ENCODE measurements at regions not wholly inside any gene's neighbourhood (a gene's known extent, or its start where the extent isn't known, plus 50 kb on each side); places are given as distances from the start of the nearest gene placed in this dataset.
"Not testable (repeated sequence)": the region's sequence is repeated elsewhere in the genome, so short reads cannot be mapped to it uniquely, and the experiment has no call there.

GRCh38 chr7:66521675-66522074 lies 107.0 kb upstream of the KCTD7 start:
- Histone ChIP-seq H3K27ac (no peak overlapping the region), H3K4me1 (no peaks in the 10 kb centered on the region), H3K9me3 (no peaks in the 10 kb centered on the region), H3K27me3 (no peaks in the 10 kb centered on the region), H3K4me3 (no peak overlapping the region), H3K36me3 (no peaks in the 10 kb centered on the region)
- intact Hi-C loops (cut with DNase I; ENCODE audit: low total_unique reads): no loop called here
- no peak for DNase-seq
- TF ChIP-seq, protein P1, sequence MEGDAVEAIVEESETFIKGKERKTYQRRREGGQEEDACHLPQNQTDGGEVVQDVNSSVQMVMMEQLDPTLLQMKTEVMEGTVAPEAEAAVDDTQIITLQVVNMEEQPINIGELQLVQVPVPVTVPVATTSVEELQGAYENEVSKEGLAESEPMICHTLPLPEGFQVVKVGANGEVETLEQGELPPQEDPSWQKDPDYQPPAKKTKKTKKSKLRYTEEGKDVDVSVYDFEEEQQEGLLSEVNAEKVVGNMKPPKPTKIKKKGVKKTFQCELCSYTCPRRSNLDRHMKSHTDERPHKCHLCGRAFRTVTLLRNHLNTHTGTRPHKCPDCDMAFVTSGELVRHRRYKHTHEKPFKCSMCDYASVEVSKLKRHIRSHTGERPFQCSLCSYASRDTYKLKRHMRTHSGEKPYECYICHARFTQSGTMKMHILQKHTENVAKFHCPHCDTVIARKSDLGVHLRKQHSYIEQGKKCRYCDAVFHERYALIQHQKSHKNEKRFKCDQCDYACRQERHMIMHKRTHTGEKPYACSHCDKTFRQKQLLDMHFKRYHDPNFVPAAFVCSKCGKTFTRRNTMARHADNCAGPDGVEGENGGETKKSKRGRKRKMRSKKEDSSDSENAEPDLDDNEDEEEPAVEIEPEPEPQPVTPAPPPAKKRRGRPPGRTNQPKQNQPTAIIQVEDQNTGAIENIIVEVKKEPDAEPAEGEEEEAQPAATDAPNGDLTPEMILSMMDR (IDR thresholded peaks at IDR 0.05): no peak
- TF ChIP-seq POLR2A (IDR thresholded peaks at IDR 0.05): no peak

- H3K4me1 ChIP-seq: no peaks in the 10 kb centered on the region
- no peaks in the 10 kb centered on the region for H3K9me3 ChIP-seq
- no peaks in the 10 kb centered on the region for H3K36me3 ChIP-seq
- no peak for DNase-seq
- intact Hi-C loops (cut with DNase I; ENCODE audit: low total_unique reads): no loop called here
- no peak for TF ChIP-seq POLR2A (IDR thresholded peaks at IDR 0.05)
- TF ChIP-seq, protein P1 (IDR thresholded peaks at IDR 0.05): no peak
- H3K4me3 ChIP-seq: no peak overlapping the region
- no peaks in the 10 kb centered on the region for H3K27me3 ChIP-seq
- H3K27ac ChIP-seq: no peak overlapping the region
Observed at GRCh38 chr7:66522518-66522917, 106.2 kb upstream of the KCTD7 start.

DNA sequence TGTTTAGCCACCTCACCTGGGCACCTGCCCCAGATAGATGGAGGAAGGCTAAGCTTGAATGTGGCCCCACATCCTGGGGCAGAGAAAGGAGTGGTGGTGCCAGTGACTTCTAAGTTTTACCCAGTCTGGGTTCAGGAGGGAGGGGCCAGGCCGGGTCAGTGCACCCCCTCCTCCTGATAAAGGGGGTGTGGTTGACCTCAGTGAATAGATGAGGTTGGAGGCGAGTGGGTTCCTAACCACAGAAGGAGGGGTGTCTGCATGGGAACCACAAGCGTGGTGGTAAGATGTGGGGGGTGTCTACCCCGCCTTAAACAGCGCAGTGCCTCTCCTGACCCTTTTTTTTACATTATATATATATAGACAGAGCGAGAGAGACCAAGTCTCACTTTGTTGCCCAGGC lies 105.3 kb upstream of the KCTD7 start:
- Histone ChIP-seq H3K36me3 (no peaks in the 10 kb centered on the region), H3K27ac (no peak overlapping the region), H3K4me3 (no peak overlapping the region), H3K9me3 (no peaks in the 10 kb centered on the region), H3K27me3 (no peaks in the 10 kb centered on the region), H3K4me1 (no peaks in the 10 kb centered on the region)
- no peak for DNase-seq
- intact Hi-C loops (cut with DNase I; ENCODE audit: low total_unique reads): no loop called here
- TF ChIP-seq, protein P1 (IDR thresholded peaks at IDR 0.05): no peak
- no peak for TF ChIP-seq POLR2A (IDR thresholded peaks at IDR 0.05)

DNA sequence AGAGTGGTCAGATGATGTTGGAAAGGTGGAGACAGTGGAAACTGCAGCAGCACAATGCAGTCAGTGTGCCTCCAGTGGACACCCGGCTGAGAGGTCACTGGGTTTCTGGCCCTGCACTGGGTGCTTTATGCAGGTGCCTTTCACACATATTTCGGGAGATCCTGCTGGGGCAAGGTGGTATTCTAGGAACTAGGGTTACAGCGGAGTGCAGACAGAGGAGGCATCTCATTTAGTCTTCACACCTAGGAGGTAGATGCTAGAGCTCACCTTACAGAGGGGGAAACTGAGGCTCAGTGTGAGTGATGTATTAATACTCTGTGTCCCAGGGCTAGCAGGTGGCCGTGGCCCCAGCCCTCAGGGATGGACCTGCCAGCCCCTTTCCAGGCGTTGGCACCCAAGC lies 103.9 kb upstream of the KCTD7 start:
- no peaks in the 10 kb centered on the region for H3K4me1 ChIP-seq
- H3K27ac ChIP-seq: no peak overlapping the region
- no peak overlapping the region for H3K4me3 ChIP-seq
- no peaks in the 10 kb centered on the region for H3K9me3 ChIP-seq
- no peaks in the 10 kb centered on the region for H3K27me3 ChIP-seq
- H3K36me3 ChIP-seq: no peaks in the 10 kb centered on the region
- DNase-seq: no peak
- intact Hi-C loops (cut with DNase I; ENCODE audit: low total_unique reads): no loop called here
- TF ChIP-seq, protein P1 (IDR thresholded peaks at IDR 0.05): no peak
- TF ChIP-seq POLR2A (IDR thresholded peaks at IDR 0.05): no peak

DNA sequence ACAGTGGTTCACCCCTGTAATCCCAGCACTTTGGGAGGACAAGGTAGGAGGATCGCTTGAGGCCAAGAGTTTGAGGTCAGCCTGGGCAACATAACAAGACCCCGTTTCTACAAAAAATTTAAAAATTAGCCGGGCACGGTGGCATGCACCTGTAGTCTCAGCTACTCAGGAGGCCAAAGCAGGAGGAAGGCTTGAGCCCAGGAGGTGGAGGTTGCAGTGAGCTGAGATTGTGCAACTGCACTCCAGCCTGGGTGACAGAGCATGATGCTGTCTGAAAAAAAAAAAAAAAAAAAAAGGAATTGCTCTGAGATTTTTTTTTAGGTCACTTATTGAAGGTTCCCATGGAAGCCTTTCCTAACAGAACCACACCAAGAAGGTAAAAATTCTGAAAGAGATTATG lies 101.9 kb upstream of the KCTD7 start:
- H3K4me1 ChIP-seq; H3K9me3 ChIP-seq; H3K27ac ChIP-seq; H3K36me3 ChIP-seq; intact Hi-C loops (cut with DNase I; ENCODE audit: low total_unique reads); DNase-seq; H3K27me3 ChIP-seq; H3K4me3 ChIP-seq: not testable (repeated sequence)

DNA sequence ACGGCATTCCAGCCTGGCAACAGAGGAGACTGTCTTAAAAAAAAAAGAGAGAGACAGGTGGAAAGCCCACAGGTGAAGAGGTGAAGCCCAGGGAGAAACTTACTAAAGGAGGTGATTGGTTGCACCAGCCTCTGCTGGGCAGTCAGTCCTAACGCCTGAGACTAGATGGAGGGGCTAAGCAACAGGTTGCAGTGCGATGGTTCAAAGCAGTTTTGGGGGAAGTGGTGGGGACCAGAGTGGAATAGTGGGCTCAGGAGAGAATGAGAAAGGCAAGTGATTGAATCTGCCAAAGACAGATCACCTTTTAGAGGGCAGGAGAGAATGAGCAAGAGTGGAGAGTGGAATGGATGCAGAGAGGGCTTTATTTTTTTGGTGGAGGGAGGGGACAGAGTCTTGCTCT lies 100.0 kb upstream of the KCTD7 start:
- DNase-seq: no peak
- no peaks in the 10 kb centered on the region for H3K4me1 ChIP-seq
- H3K9me3 ChIP-seq: no peaks in the 10 kb centered on the region
- intact Hi-C loops (cut with DNase I; ENCODE audit: low total_unique reads): no loop called here
- H3K36me3 ChIP-seq: no peaks in the 10 kb centered on the region
- H3K27ac ChIP-seq: no peak overlapping the region
- no peak overlapping the region for H3K4me3 ChIP-seq
- no peaks in the 10 kb centered on the region for H3K27me3 ChIP-seq
- TF ChIP-seq, protein P1 (IDR thresholded peaks at IDR 0.05): no peak
- no peak for TF ChIP-seq POLR2A (IDR thresholded peaks at IDR 0.05)
